HepG2 (cell line): ENCODE measurements at regions not wholly inside any gene's neighbourhood (a gene's known extent, or its start where the extent isn't known, plus 50 kb on each side); places are given as distances from the start of the nearest gene placed in this dataset.

Experiments used
- CEBPB ChIP-seq: IDR thresholded peaks from 2 replicates; pipeline ENCODE4 v1.6.1; 2011; ENCODE audit warnings: low read depth, low read length, improper control_type of control experiment, borderline replicate concordance
- CHD4 ChIP-seq: fragments of 200-600 bp; sonication (generic); IDR thresholded peaks from 2 replicates; pipeline ENCODE4 v1.7.0; 2017; ENCODE audit warnings: mild to moderate bottlenecking, low read length, borderline replicate concordance
- CTCF ChIP-seq: sonication (generic); formaldehyde crosslinking; IDR thresholded peaks from 2 replicates; pipeline ENCODE4 v1.5.0; 2020; ENCODE audit warnings: mild to moderate bottlenecking, missing genetic modification reagents, moderate library complexity
- GRHL1 ChIP-seq: sonication (generic); formaldehyde crosslinking; conservative IDR thresholded peaks from 2 replicates; pipeline ENCODE4 v1.8.0; 2022; ENCODE audit warnings: missing genetic modification reagents
- IRF9 ChIP-seq: sonication (generic); formaldehyde crosslinking; IDR thresholded peaks from 2 replicates; pipeline ENCODE4 v1.8.0; 2022; ENCODE audit warnings: missing genetic modification reagents, mild to moderate bottlenecking, borderline replicate concordance
- MED1 ChIP-seq: sonication (generic); formaldehyde crosslinking; IDR thresholded peaks from 2 replicates; pipeline ENCODE4 v1.4.0; 2020; ENCODE audit warnings: missing genetic modification reagents
- NFYC ChIP-seq: IDR thresholded peaks from 2 replicates; pipeline ENCODE4 v1.6.1; 2016; ENCODE audit warnings: missing genetic modification reagents, missing compliant biosample characterization
- XRCC5 ChIP-seq: fragments of 200-400 bp; formaldehyde crosslinking; optimal IDR thresholded peaks from 2 replicates; pipeline ENCODE3; 2017; ENCODE audit warnings: mild to moderate bottlenecking, low read length
- ZNF274 ChIP-seq: sonication (generic); formaldehyde crosslinking; IDR thresholded peaks from 2 replicates; pipeline ENCODE4 v1.5.1; 2020; ENCODE audit warnings: mild to moderate bottlenecking, missing genetic modification reagents
- ZNF530 ChIP-seq: sonication (generic); formaldehyde crosslinking; IDR thresholded peaks from 2 replicates; pipeline ENCODE4 v1.5.0; 2020; ENCODE audit warnings: low read depth, mild to moderate bottlenecking, missing genetic modification reagents

- TF ChIP-seq NFYC (CRISPR knock-in tag) (no peak), ZNF274 (CRISPR knock-in tag) (no peak), IRF9 (no peak), MED1 (CRISPR knock-in tag) (no peak), ZNF530 (CRISPR knock-in tag) (no peak), CTCF (CRISPR knock-in tag) (no peak), GRHL1 (CRISPR knock-in tag) (no peak), CHD4 (no peak), XRCC5 (no peak), CEBPB (no peak)
Measured at GRCh38 chr3:23740517-23740965, 65.2 kb upstream of the UBE2E1 start.
